IMR-90 (cell line): ENCODE measurements at regions not wholly inside any gene's neighbourhood (a gene's known extent, or its start where the extent isn't known, plus 50 kb on each side); places are given as distances from the start of the nearest gene placed in this dataset.

ENCODE experiments used
- MAFK ChIP-seq: IDR thresholded peaks from 2 replicates; pipeline ENCODE4 v1.6.1; 2012; ENCODE audit warnings: low read depth, low read length, improper control_type of control experiment
- POLR2A ChIP-seq: IDR thresholded peaks from 2 replicates; pipeline ENCODE4 v1.6.1; 2012; ENCODE audit warnings: mild to moderate bottlenecking, low read depth, low read length
- RAD21 ChIP-seq: IDR thresholded peaks from 2 replicates; pipeline ENCODE4 v1.6.1; 2012; ENCODE audit warnings: low read length, improper control_type of control experiment
- TF ChIP-seq, protein P1 (sequence below): conservative IDR thresholded peaks from 2 replicates; pipeline ENCODE4 v1.5.1; 2012; ENCODE audit warnings: mild to moderate bottlenecking, low read depth, low read length, improper control_type of control experiment

DNA sequence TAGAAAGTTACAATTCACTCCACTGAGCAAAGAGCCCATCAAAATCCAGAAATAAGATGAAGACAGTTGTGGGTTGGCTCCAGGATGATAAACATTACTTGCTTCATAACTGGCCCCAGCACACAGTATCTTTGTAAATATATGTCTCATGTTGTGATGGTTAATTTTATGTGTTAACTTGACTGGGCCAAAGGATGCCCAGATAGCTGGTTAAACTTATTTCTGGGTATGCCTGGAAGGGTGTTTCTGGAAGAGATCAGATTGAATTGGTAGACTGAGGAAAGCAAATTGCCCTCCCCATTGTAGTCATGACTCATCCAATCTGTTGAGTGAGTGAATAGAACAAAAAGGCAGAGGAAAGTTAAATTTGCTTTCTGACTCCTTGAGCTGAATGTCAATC lies 373.8 kb downstream of the LNPK start:
- TF ChIP-seq RAD21: no peak
- no peak for TF ChIP-seq POLR2A
- TF ChIP-seq, protein P1, sequence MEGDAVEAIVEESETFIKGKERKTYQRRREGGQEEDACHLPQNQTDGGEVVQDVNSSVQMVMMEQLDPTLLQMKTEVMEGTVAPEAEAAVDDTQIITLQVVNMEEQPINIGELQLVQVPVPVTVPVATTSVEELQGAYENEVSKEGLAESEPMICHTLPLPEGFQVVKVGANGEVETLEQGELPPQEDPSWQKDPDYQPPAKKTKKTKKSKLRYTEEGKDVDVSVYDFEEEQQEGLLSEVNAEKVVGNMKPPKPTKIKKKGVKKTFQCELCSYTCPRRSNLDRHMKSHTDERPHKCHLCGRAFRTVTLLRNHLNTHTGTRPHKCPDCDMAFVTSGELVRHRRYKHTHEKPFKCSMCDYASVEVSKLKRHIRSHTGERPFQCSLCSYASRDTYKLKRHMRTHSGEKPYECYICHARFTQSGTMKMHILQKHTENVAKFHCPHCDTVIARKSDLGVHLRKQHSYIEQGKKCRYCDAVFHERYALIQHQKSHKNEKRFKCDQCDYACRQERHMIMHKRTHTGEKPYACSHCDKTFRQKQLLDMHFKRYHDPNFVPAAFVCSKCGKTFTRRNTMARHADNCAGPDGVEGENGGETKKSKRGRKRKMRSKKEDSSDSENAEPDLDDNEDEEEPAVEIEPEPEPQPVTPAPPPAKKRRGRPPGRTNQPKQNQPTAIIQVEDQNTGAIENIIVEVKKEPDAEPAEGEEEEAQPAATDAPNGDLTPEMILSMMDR: no peak
- no peak for TF ChIP-seq MAFK
